RPMI7951 (cell line): ENCODE measurements at regions not wholly inside any gene's neighbourhood (a gene's known extent, or its start where the extent isn't known, plus 50 kb on each side); places are given as distances from the start of the nearest gene placed in this dataset.
A peak's percentile ranks its signal among the peaks of the same experiment; 100 is the strongest.

ENCODE experiments used
- DNase-seq: peaks from one replicate; pipeline ENCODE4 v3.0.0-alpha.2; 2012; ENCODE audit warnings: low read depth

DNA sequence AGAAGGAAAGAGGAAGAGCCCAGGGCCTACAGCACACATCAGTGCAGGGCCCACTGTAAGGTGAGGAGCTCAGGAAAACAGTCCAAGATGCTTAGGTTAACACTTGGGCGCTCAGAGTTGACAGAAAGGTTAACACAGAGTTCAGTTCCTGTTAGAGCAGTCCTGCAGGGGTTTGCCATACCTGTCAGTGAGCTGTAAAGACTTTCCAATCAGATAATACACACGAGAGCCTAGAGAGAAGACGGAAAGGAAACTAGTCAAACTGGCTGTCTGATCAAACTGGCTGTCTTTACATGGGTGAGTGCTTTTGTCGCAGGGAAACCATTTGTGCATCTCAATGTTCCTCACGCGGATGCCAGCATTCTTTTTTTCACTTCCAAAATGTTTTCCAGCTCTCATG, 61.4 kb upstream of the ARHGEF26 start:
- DNase-seq = no peak

DNA sequence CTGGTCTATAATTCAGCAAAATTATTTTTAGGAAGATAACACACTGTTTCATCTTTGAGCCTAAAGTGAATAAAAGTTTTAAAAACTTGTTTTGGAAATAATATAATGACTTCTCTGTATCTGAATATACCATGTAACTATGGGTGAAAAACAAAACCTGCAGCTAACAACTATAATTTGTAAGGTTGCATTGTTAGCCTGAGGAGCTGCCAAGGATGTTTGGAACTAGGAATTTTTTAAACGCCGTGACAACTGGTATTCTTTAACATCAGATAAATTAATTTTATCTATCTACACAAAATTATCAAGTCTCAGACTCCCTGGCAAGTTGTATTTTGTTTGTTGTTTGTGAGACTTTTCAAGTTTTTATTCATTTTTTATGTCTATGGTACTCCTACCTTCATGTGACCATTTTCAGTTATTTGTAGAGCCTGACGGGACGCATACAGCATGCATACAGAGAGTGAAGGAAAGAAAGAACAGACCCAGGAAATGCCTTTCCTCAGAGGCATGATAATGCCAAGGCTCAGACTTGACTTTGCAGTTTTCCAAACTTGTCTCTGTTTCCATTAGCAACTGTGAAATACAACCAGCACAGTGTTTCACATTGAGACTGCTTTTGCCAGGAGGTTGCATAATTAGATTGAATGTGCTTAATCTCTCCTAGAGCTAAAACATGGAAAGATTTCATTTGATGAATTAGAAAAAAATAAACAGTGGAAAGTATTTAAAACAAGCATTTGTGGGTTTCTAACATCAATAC, 60.8 kb upstream of the ARHGEF26 start:
- DNase-seq = peak; percentile 14

DNA sequence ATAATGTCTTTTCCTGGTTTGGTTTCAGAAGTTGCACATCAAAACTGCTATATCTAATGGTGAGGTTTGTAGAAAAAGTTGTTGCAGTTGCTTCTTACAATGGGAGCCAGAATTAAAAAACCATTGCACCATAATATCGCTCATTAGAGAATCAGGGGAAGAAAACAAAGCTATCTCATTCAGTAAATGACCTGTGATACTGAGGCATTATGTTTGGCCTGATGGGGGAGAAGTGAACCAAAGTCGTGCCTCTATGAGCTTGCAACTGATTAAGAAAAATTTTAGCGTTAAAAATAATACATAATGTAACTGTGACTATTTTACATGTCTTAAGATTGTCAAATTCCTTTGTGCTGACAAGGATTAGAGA, 60.2 kb upstream of the ARHGEF26 start:
- no peak for DNase-seq

DNA sequence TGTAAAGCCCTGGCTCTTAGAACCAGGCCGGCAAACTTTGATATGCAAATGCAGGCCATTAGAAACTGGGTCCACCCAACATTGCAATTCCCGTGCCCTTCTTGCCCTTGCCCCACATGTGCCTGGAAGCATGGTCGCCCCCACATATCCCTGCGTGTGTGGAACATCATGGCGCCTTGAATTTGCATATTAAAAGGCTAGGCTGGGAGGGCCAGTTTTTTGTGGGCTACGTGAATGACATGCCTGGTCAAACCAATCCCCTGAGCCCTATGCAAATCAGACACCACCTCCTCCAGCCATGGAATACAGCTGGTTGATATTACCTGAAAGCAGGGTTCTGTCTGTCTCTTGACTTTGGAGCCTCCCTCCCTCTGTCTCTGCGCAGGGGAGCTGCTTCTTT, 58.7 kb upstream of the ARHGEF26 start:
- DNase-seq = no peak

DNA sequence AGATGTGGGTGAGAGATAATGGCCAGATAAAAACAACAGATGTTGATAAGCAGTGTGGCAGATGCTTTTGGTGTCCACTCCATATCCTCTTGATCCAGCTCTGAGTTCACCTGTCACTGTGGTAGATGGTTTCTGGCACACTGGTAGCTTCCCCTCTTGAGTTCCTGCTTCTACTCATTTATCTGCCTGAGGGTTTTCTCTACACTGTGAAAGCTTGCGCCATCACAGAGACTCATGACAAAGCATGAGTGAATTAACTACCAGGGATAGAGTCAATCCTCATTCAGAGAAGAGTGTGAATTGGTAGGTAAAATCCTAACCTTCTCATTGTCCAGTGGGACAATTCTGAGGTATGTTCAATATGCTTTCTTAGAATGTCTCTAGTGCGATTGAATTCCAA, 50.0 kb upstream of the ARHGEF26 start:
- no peak for DNase-seq
